ENCODE measurements at regions not wholly inside any gene's neighbourhood (a gene's known extent, or its start where the extent isn't known, plus 50 kb on each side); places are given as distances from the start of the nearest gene placed in this dataset.

GRCh38 chr9:14992516-14992915, 82.3 kb upstream of the FREM1 start:
- no peak for TF ChIP-seq FOXM1 (IDR thresholded peaks at IDR 0.05; ENCODE audit: borderline replicate concordance, low read depth)
- TF ChIP-seq YY1 (IDR thresholded peaks at IDR 0.05; ENCODE audit: low read depth), result no peak
- no peak for TF ChIP-seq ZBTB7A (IDR thresholded peaks at IDR 0.05; ENCODE audit: low read depth)
- TF ChIP-seq, protein P1, sequence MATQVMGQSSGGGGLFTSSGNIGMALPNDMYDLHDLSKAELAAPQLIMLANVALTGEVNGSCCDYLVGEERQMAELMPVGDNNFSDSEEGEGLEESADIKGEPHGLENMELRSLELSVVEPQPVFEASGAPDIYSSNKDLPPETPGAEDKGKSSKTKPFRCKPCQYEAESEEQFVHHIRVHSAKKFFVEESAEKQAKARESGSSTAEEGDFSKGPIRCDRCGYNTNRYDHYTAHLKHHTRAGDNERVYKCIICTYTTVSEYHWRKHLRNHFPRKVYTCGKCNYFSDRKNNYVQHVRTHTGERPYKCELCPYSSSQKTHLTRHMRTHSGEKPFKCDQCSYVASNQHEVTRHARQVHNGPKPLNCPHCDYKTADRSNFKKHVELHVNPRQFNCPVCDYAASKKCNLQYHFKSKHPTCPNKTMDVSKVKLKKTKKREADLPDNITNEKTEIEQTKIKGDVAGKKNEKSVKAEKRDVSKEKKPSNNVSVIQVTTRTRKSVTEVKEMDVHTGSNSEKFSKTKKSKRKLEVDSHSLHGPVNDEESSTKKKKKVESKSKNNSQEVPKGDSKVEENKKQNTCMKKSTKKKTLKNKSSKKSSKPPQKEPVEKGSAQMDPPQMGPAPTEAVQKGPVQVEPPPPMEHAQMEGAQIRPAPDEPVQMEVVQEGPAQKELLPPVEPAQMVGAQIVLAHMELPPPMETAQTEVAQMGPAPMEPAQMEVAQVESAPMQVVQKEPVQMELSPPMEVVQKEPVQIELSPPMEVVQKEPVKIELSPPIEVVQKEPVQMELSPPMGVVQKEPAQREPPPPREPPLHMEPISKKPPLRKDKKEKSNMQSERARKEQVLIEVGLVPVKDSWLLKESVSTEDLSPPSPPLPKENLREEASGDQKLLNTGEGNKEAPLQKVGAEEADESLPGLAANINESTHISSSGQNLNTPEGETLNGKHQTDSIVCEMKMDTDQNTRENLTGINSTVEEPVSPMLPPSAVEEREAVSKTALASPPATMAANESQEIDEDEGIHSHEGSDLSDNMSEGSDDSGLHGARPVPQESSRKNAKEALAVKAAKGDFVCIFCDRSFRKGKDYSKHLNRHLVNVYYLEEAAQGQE (IDR thresholded peaks at IDR 0.05; ENCODE audit: low read depth), result no peak

- TF ChIP-seq CREB1 (IDR thresholded peaks at IDR 0.05; ENCODE audit: low read depth), result no peak
- TF ChIP-seq TAF1 (IDR thresholded peaks at IDR 0.05; ENCODE audit: low read depth), result no peak
- TF ChIP-seq EGR1 (IDR thresholded peaks at IDR 0.05), result no peak
- TF ChIP-seq, protein P2, sequence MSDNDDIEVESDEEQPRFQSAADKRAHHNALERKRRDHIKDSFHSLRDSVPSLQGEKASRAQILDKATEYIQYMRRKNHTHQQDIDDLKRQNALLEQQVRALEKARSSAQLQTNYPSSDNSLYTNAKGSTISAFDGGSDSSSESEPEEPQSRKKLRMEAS (IDR thresholded peaks at IDR 0.05), result no peak
- TF ChIP-seq EP300 (IDR thresholded peaks at IDR 0.05; ENCODE audit: borderline replicate concordance), result no peak
- TF ChIP-seq ZBTB7A (IDR thresholded peaks at IDR 0.05; ENCODE audit: low read depth), result no peak
- no peak for TF ChIP-seq CEBPB (IDR thresholded peaks at IDR 0.05)
- TF ChIP-seq USF1 (IDR thresholded peaks at IDR 0.05), result no peak
- TF ChIP-seq FOXM1 (IDR thresholded peaks at IDR 0.05; ENCODE audit: borderline replicate concordance, low read depth), result no peak
- TF ChIP-seq TCF12 (IDR thresholded peaks at IDR 0.05; ENCODE audit: low read depth), result no peak
- TF ChIP-seq, protein P1 (IDR thresholded peaks at IDR 0.05; ENCODE audit: low read depth), result no peak
- TF ChIP-seq TEAD4 (IDR thresholded peaks at IDR 0.05), result no peak
- no peak for TF ChIP-seq RAD21 (IDR thresholded peaks at IDR 0.05; ENCODE audit: low read depth)
- no peak for TF ChIP-seq YY1 (IDR thresholded peaks at IDR 0.05; ENCODE audit: low read depth)
- no peak for TF ChIP-seq NFIC (IDR thresholded peaks at IDR 0.05)
These were observed 81.9 kb upstream of the FREM1 start for GRCh38 chr9:14992081-14992480.

- TF ChIP-seq ZBTB7A (IDR thresholded peaks at IDR 0.05; ENCODE audit: low read depth) (no peak), TAF1 (IDR thresholded peaks at IDR 0.05; ENCODE audit: low read depth) (no peak), TEAD4 (IDR thresholded peaks at IDR 0.05) (no peak), FOXM1 (IDR thresholded peaks at IDR 0.05; ENCODE audit: borderline replicate concordance, low read depth) (no peak), EP300 (IDR thresholded peaks at IDR 0.05; ENCODE audit: borderline replicate concordance) (no peak), CEBPB (IDR thresholded peaks at IDR 0.05) (no peak), USF1 (IDR thresholded peaks at IDR 0.05) (no peak), YY1 (IDR thresholded peaks at IDR 0.05; ENCODE audit: low read depth) (no peak), NFIC (IDR thresholded peaks at IDR 0.05) (no peak)
- TF ChIP-seq, protein P1 (IDR thresholded peaks at IDR 0.05; ENCODE audit: low read depth), result no peak
- TF ChIP-seq, protein P2 (IDR thresholded peaks at IDR 0.05), result no peak
These were observed 79.6 kb upstream of the FREM1 start for GRCh38 chr9:14989811-14990210.

DNA sequence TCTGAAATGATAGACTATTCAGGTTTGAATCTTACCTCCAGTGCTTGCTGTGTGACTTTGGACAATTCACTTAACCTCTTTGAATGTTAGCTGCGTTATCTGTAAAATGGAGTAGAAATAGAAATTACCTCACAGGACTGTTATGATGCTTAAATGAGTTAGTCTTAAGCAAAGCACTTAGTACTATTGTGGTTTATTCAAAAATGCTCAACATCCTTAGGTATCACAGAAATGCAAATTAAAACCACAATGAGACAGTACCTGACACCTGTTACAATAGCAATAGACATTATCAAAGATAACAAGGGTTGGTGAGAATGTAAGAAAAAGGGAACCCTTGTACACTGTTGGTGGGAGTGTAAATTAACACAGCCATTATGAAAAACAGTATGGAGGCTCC, 77.6 kb upstream of the FREM1 start:
- no peak for TF ChIP-seq EGR1 (IDR thresholded peaks at IDR 0.05)
- TF ChIP-seq USF1 (IDR thresholded peaks at IDR 0.05), result no peak
- no peak for TF ChIP-seq CEBPB (IDR thresholded peaks at IDR 0.05)
- TF ChIP-seq, protein P2 (IDR thresholded peaks at IDR 0.05), result no peak
- no peak for TF ChIP-seq CREB1 (IDR thresholded peaks at IDR 0.05; ENCODE audit: low read depth)
- no peak for TF ChIP-seq EP300 (IDR thresholded peaks at IDR 0.05; ENCODE audit: borderline replicate concordance)

Measured in Ishikawa (cell line).